H1 (cell line): ENCODE measurements at regions not wholly inside any gene's neighbourhood (a gene's known extent, or its start where the extent isn't known, plus 50 kb on each side); places are given as distances from the start of the nearest gene placed in this dataset.

Experiments used
- CHD7 ChIP-seq: fragments of 300-600 bp; sonication (generic); IDR thresholded peaks from 2 replicates; pipeline ENCODE4 v1.7.1; 2012; ENCODE audit warnings: low read length, moderate library complexity, mild to moderate bottlenecking, inconsistent platforms; ENCODE audit not compliant: insufficient replicate concordance
- CTCF ChIP-seq, 3 experiments: IDR thresholded peaks; 1 replicate in 2 of 3; 2 replicates in 1 of 3; pipeline versions ENCODE4 v1.5.1 to v1.6.1; 2011; ENCODE audit warnings: low read length in 3 of 3, mild to moderate bottlenecking in 3 of 3, inconsistent platforms in 2 of 3, low read depth in 1 of 3, moderate library complexity in 1 of 3; ENCODE audit not compliant: insufficient read depth in 1 of 3; ENCODE audit errors: control extremely low read depth in 1 of 3
- POU5F1 ChIP-seq: IDR thresholded peaks from 2 replicates; pipeline ENCODE4 v1.6.1; 2011; ENCODE audit warnings: low read depth, mild to moderate bottlenecking, low read length, moderate library complexity
- SIN3A ChIP-seq, 2 experiments: IDR thresholded peaks in 1 of 2; conservative IDR thresholded peaks in 1 of 2; 2 replicates each; pipeline ENCODE4 v1.6.1; 2011 to 2012; ENCODE audit warnings: low read length in 2 of 2, improper control_type of control experiment in 1 of 2, low read depth in 1 of 2, mild to moderate bottlenecking in 1 of 2
- SP4 ChIP-seq: IDR thresholded peaks from 2 replicates; pipeline ENCODE4 v1.6.1; 2012; ENCODE audit warnings: low read length, inconsistent platforms
- SUZ12 ChIP-seq: fragments of 200-600 bp; sonication (generic); IDR thresholded peaks from 2 replicates; pipeline ENCODE4 v1.6.1; 2012; ENCODE audit warnings: mild to moderate bottlenecking, inconsistent platforms, low read length, moderate library complexity, mixed read lengths

- TF ChIP-seq CTCF (IDR thresholded peaks at IDR 0.05; ENCODE audit: control extremely low read depth in 1 of 3, insufficient read depth in 1 of 3, low read depth in 1 of 3, low read length in 3 of 3) (no peak), SP4 (no peak), POU5F1 (no peak), CHD7 (no peak), SIN3A (conservative IDR thresholded peaks at IDR 0.05 in 1 of 2, IDR thresholded peaks at IDR 0.05 in 1 of 2; ENCODE audit: low read depth in 1 of 2, low read length in 2 of 2) (no peak), SUZ12 (no peak)
Observed at GRCh38 chr13:20291675-20292074, 59.6 kb upstream of the GJB6 start (continued).
